Thoracic aorta (tissue), 2 donors: ENCODE measurements at regions not wholly inside any gene's neighbourhood (a gene's known extent, or its start where the extent isn't known, plus 50 kb on each side); places are given as distances from the start of the nearest gene placed in this dataset.
"Not testable (repeated sequence)": the region's sequence is repeated elsewhere in the genome, so short reads cannot be mapped to it uniquely, and the experiment has no call there.

Source experiments
- ATAC-seq: fragments of 150-250 bp; one replicate; pipeline ENCODE4 v1.8.0; 2017; ENCODE audit warnings: low read depth; ENCODE audit not compliant: insufficient number of reproducible peaks, low FRiP score
- DNase-seq: peaks from one replicate; pipeline ENCODE4 v3.0.0-alpha.2; 2020; ENCODE audit warnings: low spot score
- H3K27ac ChIP-seq, 2 donors: fragments of 200-600 bp; sonication (generic); 1 replicate in 1 of 2; 2 replicates in 1 of 2; pipeline ENCODE4 v1.5.1; 2016; ENCODE audit warnings: mild to moderate bottlenecking in 2 of 2, moderate library complexity in 2 of 2
- H3K27me3 ChIP-seq: fragments of 200-600 bp; sonication (generic); replicated peaks from 2 replicates; pipeline ENCODE4 v1.6.0; 2016; ENCODE audit warnings: mild to moderate bottlenecking; ENCODE audit not compliant: insufficient read depth
- H3K36me3 ChIP-seq: fragments of 200-600 bp; sonication (generic); one replicate; pipeline ENCODE4 v1.5.1; 2016
- H3K4me1 ChIP-seq, 2 donors: fragments of 200-600 bp; sonication (generic); 1 replicate in 1 of 2; 2 replicates in 1 of 2; pipeline versions ENCODE4 v1.5.1 to v1.6.0; 2016; ENCODE audit warnings: low read depth in 2 of 2, mild to moderate bottlenecking in 1 of 2; ENCODE audit not compliant: control insufficient read depth in 1 of 2
- H3K4me3 ChIP-seq: fragments of 200-600 bp; sonication (generic); 2 replicates; pipeline ENCODE4 v1.5.1; 2016; ENCODE audit warnings: mild to moderate bottlenecking
- H3K9me3 ChIP-seq: fragments of 200-600 bp; sonication (generic); 2 replicates; pipeline ENCODE4 v1.5.1; 2016
- TF ChIP-seq, protein P1 (sequence below): fragments of 200-600 bp; sonication (generic); IDR thresholded peaks from one replicate; pipeline ENCODE4 v1.5.1; 2019; ENCODE audit warnings: antibody characterized with exemption

DNA sequence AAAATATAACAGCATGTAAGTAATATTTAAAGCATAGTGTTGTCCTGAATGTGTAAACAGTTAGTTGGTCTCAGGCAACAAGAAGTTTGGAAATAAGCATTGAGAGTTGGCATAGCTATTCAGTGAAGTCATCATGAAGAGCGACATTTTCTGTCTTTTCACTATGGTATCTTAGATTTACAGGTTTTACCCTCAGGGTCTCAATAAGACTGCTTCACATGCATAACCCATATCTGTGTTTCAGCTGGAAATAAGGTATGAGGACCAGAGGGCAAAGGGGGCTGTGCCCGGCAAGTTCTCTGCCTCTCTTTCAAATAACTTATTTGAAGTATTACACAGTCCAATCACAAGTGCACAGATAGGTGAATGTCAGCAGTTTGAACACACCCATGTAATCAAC, 290.2 kb upstream of the CNTN3 start:
- Histone ChIP-seq H3K4me3 (no peak overlapping the region), H3K9me3 (no peaks in the 10 kb centered on the region), H3K4me1 (no peaks in the 10 kb centered on the region), H3K36me3 (no peaks in the 10 kb centered on the region), H3K27ac (no peak overlapping the region), H3K27me3 (no peaks in the 10 kb centered on the region)
- TF ChIP-seq, protein P1, sequence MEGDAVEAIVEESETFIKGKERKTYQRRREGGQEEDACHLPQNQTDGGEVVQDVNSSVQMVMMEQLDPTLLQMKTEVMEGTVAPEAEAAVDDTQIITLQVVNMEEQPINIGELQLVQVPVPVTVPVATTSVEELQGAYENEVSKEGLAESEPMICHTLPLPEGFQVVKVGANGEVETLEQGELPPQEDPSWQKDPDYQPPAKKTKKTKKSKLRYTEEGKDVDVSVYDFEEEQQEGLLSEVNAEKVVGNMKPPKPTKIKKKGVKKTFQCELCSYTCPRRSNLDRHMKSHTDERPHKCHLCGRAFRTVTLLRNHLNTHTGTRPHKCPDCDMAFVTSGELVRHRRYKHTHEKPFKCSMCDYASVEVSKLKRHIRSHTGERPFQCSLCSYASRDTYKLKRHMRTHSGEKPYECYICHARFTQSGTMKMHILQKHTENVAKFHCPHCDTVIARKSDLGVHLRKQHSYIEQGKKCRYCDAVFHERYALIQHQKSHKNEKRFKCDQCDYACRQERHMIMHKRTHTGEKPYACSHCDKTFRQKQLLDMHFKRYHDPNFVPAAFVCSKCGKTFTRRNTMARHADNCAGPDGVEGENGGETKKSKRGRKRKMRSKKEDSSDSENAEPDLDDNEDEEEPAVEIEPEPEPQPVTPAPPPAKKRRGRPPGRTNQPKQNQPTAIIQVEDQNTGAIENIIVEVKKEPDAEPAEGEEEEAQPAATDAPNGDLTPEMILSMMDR: no peak
- ATAC-seq (no peak), DNase-seq (no peak)

DNA sequence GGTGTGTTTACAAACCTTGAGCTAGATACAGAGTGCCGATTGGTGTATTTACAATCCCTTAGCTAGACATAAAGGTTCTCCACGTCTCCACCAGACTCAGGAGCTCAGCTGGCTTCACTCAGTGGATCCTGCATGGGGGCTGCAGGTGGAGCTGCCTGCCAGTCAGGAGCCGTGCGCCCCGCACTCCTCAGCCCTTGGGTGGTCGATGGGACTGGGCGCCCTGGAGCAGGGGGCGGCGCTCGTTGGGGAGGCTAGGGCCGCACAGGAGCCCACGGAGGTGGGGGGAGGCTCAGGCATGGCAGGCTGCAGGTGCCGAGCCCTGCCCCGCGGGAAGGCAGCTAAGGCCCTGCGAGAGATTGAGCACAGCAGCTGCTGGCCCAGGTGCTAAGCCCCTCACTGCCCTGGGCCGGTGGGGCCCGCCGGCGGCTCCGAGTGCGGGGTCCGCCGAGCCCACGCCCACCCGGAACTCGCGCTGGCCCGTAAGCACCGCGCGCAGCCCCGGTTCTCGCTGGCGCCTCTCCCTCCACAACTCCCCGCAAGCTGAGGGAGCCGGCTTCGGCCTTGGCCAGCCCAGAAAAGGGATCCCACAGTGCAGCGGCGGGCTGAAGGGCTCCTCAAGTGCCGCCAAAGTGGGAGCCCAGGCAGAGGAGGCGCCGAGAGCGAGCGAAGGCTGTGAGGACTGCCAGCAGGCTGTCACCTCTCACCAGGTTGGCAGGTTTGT, 285.5 kb upstream of the CNTN3 start:
- H3K4me1 ChIP-seq, H3K27ac ChIP-seq, DNase-seq, H3K27me3 ChIP-seq, H3K36me3 ChIP-seq, H3K9me3 ChIP-seq, ATAC-seq, H3K4me3 ChIP-seq: not testable (repeated sequence)

DNA sequence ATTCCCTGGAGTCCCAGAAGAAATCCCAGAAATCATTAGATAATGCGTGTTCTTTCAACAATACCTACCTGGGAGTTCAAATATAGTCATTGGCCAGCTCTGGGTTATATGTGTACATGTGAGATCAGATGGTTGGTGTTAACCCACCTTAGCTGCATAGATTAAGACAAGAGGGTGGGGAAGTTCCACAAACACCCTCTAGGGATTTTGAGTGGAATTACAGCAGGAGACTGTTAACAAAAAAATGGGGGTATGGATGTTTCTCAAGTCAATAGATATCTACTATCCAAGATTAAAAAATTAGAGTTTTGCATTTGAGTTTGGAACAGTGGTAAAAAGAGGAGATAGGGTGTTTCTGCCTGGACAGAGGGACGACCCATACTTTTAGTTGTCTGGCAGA, 282.5 kb upstream of the CNTN3 start:
- TF ChIP-seq, protein P1: no peak
- Histone ChIP-seq H3K27ac (no peak overlapping the region), H3K27me3 (no peaks in the 10 kb centered on the region), H3K36me3 (no peaks in the 10 kb centered on the region), H3K9me3 (no peaks in the 10 kb centered on the region), H3K4me1 (no peaks in the 10 kb centered on the region), H3K4me3 (no peak overlapping the region)
- DNase-seq (no peak), ATAC-seq (no peak)

DNA sequence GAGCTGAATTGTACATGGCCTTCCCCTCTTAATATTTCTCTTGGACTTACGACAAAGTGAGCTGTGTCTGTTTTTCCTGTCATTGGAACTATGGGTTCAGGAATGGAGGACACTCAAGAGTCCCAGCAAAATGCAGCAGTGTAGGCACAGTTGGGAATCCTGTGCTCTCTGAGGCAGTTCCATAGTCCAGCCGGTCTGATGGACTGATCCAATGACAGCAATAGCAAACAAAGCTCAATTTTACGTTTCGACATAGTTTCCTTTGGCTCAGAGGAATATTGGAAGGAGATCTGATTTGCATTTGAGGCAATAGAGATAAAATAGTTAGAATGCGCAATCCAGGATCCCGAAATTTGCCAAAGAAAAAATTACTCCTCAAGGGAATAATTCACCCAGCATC, 276.9 kb upstream of the CNTN3 start:
- no peaks in the 10 kb centered on the region for H3K9me3 ChIP-seq
- ATAC-seq (no peak), DNase-seq (no peak)
- H3K27ac ChIP-seq: no peak overlapping the region
- no peaks in the 10 kb centered on the region for H3K27me3 ChIP-seq
- TF ChIP-seq, protein P1: no peak
- no peaks in the 10 kb centered on the region for H3K36me3 ChIP-seq
- H3K4me1 ChIP-seq: no peaks in the 10 kb centered on the region
- H3K4me3 ChIP-seq: no peak overlapping the region

DNA sequence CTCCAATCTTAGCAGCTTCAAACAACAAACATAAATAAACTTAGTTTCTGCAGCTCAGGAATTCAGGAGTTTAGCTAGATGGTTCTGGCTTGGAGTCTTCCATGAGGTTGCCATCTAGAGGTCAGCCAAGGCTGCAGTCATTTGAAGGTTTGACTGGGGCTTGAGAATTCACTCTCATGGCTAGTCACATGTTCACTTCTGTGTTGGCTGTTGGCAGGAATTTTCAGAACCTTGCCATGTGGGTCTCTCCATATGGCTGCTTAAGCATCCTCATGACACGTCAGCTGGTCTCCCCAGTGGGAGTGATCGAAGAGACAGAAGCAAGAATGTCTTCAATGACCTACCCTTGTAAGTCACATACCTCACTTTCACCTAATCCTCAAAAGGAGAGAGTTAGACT, 269.2 kb upstream of the CNTN3 start:
- no peaks in the 10 kb centered on the region for H3K4me1 ChIP-seq
- DNase-seq (no peak), ATAC-seq (no peak)
- no peaks in the 10 kb centered on the region for H3K9me3 ChIP-seq
- no peaks in the 10 kb centered on the region for H3K36me3 ChIP-seq
- TF ChIP-seq, protein P1: no peak
- H3K27ac ChIP-seq: no peak overlapping the region
- no peak overlapping the region for H3K4me3 ChIP-seq
- H3K27me3 ChIP-seq: no peaks in the 10 kb centered on the region

DNA sequence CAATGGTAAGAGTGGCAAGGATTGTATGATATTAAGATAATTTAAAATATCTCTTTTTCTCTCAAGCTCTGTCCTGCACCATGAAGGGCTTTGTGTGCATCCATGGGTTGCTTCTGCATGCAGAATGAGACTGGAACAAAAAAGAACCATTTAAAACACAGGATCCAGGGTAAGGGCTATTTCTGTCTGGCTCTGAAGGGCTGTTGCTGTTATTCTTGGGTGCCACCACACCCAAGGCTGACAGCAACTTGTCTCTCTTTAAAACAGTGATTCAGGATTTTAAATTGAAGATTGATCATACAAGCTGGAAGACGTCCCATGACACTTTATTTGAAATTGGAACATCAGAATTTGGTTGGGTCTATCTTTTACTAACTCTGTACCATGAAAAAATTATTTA, 268.8 kb upstream of the CNTN3 start:
- H3K27ac ChIP-seq: no peak overlapping the region
- H3K27me3 ChIP-seq: no peaks in the 10 kb centered on the region
- H3K9me3 ChIP-seq: no peaks in the 10 kb centered on the region
- no peak overlapping the region for H3K4me3 ChIP-seq
- TF ChIP-seq, protein P1: no peak
- no peaks in the 10 kb centered on the region for H3K36me3 ChIP-seq
- H3K4me1 ChIP-seq: no peaks in the 10 kb centered on the region
- ATAC-seq (no peak), DNase-seq (no peak)
